Loucy (cell line): ENCODE measurements at regions not wholly inside any gene's neighbourhood (a gene's known extent, or its start where the extent isn't known, plus 50 kb on each side); places are given as distances from the start of the nearest gene placed in this dataset.

Experiments used
- CTCF ChIP-seq: fragments of 200-600 bp; sonication (generic); conservative IDR thresholded peaks from 2 replicates; pipeline ENCODE4 v1.5.1; 2014; ENCODE audit warnings: mild to moderate bottlenecking, antibody characterized with exemption, low read length
- EZH2phosphoT487 ChIP-seq: fragments of 200-600 bp; IDR thresholded peaks from 2 replicates; pipeline ENCODE4 v1.6.1; 2018; ENCODE audit warnings: antibody characterized with exemption, mild to moderate bottlenecking, moderate library complexity, borderline replicate concordance

DNA sequence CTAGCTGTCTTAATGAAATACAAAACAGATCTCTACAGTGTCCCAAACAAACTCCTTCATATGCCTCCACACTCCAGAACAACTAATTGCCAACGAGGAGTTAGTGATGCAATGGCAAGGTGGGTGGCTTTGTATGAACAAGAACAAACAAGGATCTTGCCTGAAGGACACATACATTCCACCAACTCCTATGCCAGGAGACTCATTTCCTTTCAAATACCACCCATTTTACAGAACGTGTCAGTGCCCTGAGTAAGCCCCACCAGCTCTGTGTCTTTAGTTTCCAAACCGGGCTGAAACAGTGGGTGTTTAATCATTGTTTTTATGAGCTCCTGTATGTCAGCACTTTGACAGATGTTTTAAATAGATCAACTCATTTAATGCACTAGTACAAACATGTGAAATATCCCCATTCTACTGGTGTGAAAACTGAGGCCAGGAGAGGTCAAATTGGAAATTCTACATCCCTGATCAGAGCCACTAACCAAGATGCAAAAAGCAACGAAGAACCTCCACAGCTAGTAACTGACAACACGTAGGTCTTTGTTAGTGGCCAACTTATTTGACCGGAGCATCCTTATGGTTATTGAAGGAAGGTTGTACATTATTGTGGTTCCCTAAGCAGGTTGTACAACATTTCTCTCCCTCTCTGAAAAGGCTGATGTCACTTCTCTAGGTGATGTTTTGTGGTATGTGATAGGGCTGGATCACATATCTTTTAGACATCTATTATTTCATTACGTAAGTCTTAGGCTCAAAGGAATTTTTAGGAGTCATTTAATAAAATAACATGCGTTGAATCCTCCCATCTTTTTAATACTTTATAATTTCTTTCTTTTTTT, 534.9 kb upstream of the TNP1 start:
- TF ChIP-seq CTCF, result no peak
- TF ChIP-seq EZH2phosphoT487, result no peak
